HG02973 (cell line): ENCODE measurements at regions not wholly inside any gene's neighbourhood (a gene's known extent, or its start where the extent isn't known, plus 50 kb on each side); places are given as distances from the start of the nearest gene placed in this dataset.
A peak's percentile ranks its signal among the peaks of the same experiment; 100 is the strongest.

ENCODE experiments used
- ATAC-seq: cut with Tn5 transposase; IDR thresholded peaks from one replicate; pipeline ENCODE4 v1.9.1; 2021; ENCODE audit warnings: moderate library complexity; ENCODE audit not compliant: unreplicated experiment

GRCh38 chr2:150630587-150631235 lies 143.2 kb upstream of the RND3 start:
- no peak for ATAC-seq

DNA sequence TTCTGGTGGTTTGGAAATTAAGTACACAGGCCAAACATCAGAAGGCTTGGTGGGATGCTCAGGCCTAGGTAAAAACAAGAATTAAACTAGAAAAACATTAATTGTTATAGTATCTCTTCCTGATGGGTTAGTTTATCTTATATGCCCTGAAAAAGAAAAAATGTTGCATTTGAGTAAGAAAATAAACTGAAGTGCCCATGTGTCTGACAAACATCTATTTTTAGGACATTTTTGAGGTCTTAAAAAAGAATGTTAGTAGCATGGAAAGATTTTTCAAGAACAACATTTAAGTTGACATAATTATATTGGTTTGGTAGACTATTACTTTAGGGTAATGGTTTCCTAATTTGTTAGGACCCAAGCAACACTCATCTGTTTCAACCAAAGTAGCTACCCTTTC lies 140.1 kb upstream of the RND3 start:
- no peak for ATAC-seq

DNA sequence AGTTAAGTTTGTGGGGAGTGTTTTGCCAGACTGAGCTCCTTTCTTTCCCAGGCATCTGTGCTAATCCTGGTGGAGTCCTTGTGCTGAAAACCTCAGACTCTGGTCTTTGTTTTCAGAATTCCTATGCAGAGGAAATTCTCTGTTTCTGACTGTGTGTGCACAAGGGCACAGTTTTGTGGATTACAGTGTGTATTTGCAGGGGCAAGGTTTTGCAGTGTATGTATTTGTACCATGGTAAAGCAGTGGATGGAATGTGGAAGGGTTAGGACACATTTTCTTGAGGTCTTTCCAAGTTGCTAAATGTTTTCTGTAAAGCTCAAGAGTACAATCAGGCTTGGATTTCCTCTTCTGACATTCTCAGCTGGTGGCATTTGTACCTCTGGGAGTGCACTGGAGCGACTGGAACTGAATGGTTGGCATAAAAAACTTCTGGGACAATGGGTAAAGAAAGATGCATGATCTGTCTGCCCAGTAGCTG lies 139.5 kb upstream of the RND3 start:
- ATAC-seq: no peak

GRCh38 chr2:150625741-150626140 lies 138.3 kb upstream of the RND3 start:
- ATAC-seq: no peak

DNA sequence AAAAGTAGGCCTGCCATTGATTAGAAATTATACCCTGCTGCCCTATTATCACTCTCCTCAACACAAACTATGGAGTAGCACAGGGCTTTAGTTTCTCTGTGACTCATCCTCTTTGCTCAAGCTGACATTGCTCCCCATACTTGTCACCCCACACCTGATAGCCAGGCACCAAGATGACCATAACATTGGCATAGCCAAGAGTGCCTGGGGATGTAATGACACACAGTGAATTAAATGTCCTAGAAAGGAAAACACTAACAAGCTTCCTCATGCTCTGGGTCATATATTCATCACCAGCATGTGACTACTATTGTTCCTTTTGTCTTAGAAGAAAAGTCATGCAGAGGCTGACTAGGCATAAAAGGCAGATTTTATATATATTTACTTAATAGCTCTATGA lies 137.8 kb upstream of the RND3 start:
- ATAC-seq: no peak

GRCh38 chr2:150624001-150624401 lies 136.5 kb upstream of the RND3 start:
- ATAC-seq: no peak

DNA sequence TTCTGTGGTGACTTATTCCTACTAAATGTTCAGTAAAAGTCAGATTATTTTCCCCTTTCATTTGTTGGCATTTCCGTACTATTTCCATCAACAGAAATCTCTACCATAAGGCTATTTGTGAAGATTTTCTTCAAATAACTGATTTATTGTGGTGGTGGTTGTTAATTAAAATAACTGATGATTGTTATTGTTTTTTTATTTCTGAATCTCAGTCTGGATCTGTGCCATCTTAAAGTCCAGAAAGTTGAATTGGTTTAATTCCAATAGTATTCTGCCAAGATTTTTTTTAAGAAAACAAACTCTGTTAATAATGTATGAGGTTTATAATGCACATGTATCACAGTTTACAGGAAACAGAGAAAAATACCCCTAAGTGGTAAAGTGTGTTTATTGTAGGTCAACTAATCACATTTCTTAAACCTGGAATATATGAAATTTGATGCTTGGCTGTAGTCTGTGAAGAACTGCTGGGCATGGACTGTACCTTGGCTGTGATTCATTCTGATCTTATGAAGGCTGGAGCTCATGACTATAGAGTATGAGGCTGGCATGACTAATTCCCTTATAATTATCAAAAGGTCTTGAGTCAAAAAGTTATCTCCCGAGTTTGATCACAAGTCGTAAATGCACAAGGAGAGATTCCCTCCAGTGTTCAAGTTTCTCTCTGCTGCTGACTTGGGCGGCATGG lies 134.2 kb upstream of the RND3 start:
- ATAC-seq: no peak

- ATAC-seq: no peak
Measured at GRCh38 chr2:150620855-150621254, 133.4 kb upstream of the RND3 start.

GRCh38 chr2:150620416-150620815 lies 132.9 kb upstream of the RND3 start:
- ATAC-seq: no peak

- ATAC-seq: no peak
Measured at GRCh38 chr2:150619607-150620330, 132.3 kb upstream of the RND3 start.

GRCh38 chr2:150618245-150618895 lies 130.9 kb upstream of the RND3 start:
- no peak for ATAC-seq

GRCh38 chr2:150617351-150617978 lies 130.0 kb upstream of the RND3 start:
- no peak for ATAC-seq

- no peak for ATAC-seq
Measured at GRCh38 chr2:150612957-150613710, 125.7 kb upstream of the RND3 start.

DNA sequence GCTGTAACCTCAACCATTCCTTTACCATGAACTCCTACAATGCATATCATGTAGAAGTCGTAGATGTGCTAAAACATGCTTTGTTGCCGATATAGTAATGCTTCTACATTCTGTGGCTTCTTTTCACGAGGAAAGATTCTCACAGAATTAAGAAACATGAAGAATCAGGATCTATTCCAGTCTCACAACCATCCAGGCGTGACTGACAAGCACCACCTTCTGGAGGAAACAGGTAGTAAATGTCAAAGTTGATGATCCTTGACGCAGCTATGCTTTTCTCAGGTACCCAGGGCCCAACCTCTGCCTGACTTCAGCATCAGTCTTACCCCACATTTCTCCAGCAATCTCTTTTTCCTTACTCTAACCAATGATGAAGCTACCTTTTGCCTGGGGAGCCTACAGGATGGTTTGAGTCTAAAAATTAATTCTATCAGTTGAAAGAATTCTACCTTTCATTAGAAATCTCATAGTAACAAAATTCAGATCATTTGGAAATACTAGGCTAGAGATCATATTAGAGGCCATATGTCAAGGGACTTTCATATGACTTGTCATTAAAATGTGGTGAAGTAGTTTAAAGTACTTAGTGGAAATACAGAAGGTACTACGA lies 123.3 kb upstream of the RND3 start:
- ATAC-seq: peak; percentile 53

DNA sequence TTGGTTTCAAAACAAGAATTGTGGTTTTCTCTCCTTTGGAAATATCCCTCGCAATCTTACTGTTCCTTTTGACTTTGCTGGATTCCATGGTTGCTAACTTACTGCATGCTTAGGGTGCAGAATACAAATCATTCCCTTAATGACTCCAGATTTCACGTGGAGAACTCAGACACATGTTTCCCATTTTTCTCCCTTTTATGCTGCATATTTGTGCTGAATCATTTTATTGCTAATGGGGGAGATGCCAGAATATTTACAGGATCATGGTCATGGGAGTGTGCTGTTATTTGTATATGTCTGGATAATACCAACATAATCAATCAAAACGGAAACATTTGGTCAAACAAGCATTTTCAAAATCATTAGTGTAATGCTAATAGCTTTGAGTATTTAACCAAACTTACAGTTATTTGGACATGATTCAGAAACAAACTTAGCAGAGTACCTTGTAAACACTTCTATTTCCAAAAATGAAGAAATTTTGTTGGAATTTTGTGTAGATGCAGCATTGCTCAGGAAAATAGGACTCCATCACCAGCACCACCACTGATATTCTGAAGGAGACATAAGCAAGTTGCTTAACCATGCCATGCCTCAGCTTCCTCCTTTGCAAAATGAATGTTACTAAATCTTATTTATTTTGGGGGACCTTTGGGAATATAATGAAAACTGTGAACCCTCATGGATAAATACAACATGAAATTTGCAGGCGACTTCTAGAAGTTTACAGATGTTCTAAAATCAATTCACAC lies 122.5 kb upstream of the RND3 start:
- ATAC-seq: no peak

DNA sequence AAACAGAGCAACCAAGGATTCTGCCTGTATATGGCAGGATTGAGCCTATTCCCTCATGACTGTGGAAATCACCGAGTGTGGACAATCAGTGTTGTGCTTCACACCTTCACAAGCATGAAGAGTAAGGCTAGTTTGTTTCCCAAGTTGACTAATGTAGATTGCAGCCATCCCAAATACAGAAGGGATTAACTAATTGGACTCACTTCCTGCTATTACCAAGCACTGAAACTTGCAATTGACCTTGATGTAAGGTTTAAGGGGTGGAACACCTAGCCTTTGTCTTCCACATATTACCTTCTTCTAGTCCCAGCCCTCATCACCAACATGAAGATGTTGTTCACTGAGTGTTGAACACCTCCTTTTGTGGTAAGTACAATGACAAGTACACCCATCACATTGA lies 120.9 kb upstream of the RND3 start:
- ATAC-seq: no peak

DNA sequence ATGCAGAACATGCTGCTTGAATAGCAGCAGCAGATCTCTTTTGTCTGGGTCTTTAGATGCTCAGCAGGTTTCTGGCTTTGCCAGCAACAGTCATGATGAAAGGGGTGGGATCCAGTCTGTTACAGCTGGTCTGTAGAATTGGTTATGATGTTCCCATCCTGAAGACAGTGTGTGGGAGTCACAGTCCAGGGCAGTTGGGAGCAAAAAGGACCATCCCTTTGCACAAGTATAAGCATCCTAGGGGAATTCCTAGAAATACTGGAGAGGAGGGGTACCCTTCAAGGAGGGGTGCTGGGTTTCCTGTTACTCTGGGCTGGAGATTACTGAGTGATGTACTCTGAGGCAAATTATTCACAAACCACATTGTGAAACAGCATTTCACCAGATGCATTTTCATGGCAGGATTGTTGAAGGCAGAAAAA lies 119.9 kb upstream of the RND3 start:
- no peak for ATAC-seq

GRCh38 chr2:150606380-150607060 lies 119.1 kb upstream of the RND3 start:
- ATAC-seq: no peak

DNA sequence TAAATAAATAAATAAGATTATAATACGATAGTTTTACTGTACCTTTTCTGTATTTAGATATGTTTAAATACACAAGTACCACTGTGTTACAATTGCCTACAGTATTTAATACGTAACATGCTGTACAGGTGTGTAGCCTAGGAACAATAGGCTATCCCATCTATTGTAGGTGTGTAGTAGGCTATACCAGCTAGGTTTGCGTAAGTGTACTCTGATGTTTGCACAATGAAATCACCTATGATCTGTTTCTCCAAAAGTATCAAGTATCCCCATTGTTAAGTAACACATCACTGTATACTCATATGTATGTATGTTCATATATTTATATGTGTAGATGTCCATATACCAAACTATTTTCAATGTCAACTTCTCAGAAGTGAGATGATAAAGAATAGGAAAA lies 118.2 kb upstream of the RND3 start:
- no peak for ATAC-seq
